ENCODE measurements at regions not wholly inside any gene's neighbourhood (a gene's known extent, or its start where the extent isn't known, plus 50 kb on each side); places are given as distances from the start of the nearest gene placed in this dataset.
A peak's percentile ranks its signal among the peaks of the same experiment; 100 is the strongest.

GRCh38 chr21:39036581-39036980, 146.7 kb downstream of the PSMG1 start:
- Mint-ChIP-seq H3K9me3 (no peaks in the 10 kb centered on the region), H3K27ac (no peak overlapping the region), H3K4me3 (no peak overlapping the region)

GRCh38 chr21:39034590-39035536, 148.4 kb downstream of the PSMG1 start:
- no peaks in the 10 kb centered on the region for H3K9me3 Mint-ChIP-seq
- H3K36me3 Mint-ChIP-seq = no peaks in the 10 kb centered on the region
- DNase-seq (ENCODE audit: low spot score in 2 of 2) (no peak), ATAC-seq (no peak)
- no peak overlapping the region for H3K4me3 Mint-ChIP-seq
- no peak overlapping the region for H3K27ac Mint-ChIP-seq
- no peaks in the 10 kb centered on the region for H3K4me1 Mint-ChIP-seq

More at GRCh38 chr21:39036581-39036980, 146.7 kb downstream of the PSMG1 start:
- no peaks in the 10 kb centered on the region for H3K4me1 Mint-ChIP-seq
- DNase-seq (ENCODE audit: low spot score in 2 of 2) (no peak), ATAC-seq (no peak)
- no peaks in the 10 kb centered on the region for H3K36me3 Mint-ChIP-seq

GRCh38 chr21:39033878-39034589, 149.2 kb downstream of the PSMG1 start:
- Mint-ChIP-seq H3K9me3 (no peaks in the 10 kb centered on the region), H3K36me3 (no peaks in the 10 kb centered on the region), H3K4me1 (no peaks in the 10 kb centered on the region), H3K4me3 (no peak overlapping the region), H3K27ac (no peak overlapping the region)
- no peak for DNase-seq (ENCODE audit: low spot score in 2 of 2)
- ATAC-seq = no peak

GRCh38 chr21:39029900-39030884, 153.1 kb downstream of the PSMG1 start:
- Mint-ChIP-seq H3K27ac (no peak overlapping the region), H3K4me3 (no peak overlapping the region), H3K36me3 (no peaks in the 10 kb centered on the region), H3K9me3 (no peaks in the 10 kb centered on the region), H3K4me1 (no peaks in the 10 kb centered on the region)
- no peak for DNase-seq (ENCODE audit: low spot score in 2 of 2)
- ATAC-seq = peak; percentile 6

- Mint-ChIP-seq H3K27ac (no peak overlapping the region), H3K36me3 (no peaks in the 10 kb centered on the region), H3K9me3 (no peaks in the 10 kb centered on the region), H3K4me1 (no peaks in the 10 kb centered on the region), H3K4me3 (no peak overlapping the region)
- no peak for ATAC-seq
- DNase-seq (ENCODE audit: low spot score in 2 of 2) = no peak
These were observed 154.0 kb downstream of the PSMG1 start for GRCh38 chr21:39029086-39029755.

- no peaks in the 10 kb centered on the region for H3K4me1 Mint-ChIP-seq
- no peak overlapping the region for H3K27ac Mint-ChIP-seq
- no peaks in the 10 kb centered on the region for H3K9me3 Mint-ChIP-seq
- DNase-seq (ENCODE audit: low spot score in 2 of 2) (no peak), ATAC-seq (no peak)
- no peaks in the 10 kb centered on the region for H3K36me3 Mint-ChIP-seq
- H3K4me3 Mint-ChIP-seq = no peak overlapping the region
These were observed 158.1 kb downstream of the PSMG1 start for GRCh38 chr21:39025198-39025597.

- ATAC-seq (no peak), DNase-seq (ENCODE audit: low spot score in 2 of 2) (no peak)
- H3K4me1 Mint-ChIP-seq = no peaks in the 10 kb centered on the region
- no peak overlapping the region for H3K27ac Mint-ChIP-seq
- H3K4me3 Mint-ChIP-seq = no peak overlapping the region
- H3K36me3 Mint-ChIP-seq = no peaks in the 10 kb centered on the region
- no peaks in the 10 kb centered on the region for H3K9me3 Mint-ChIP-seq
These were observed 158.7 kb downstream of the PSMG1 start for GRCh38 chr21:39024538-39024937.

GRCh38 chr21:39022863-39023693, 160.2 kb downstream of the PSMG1 start:
- no peak overlapping the region for H3K27ac Mint-ChIP-seq
- no peaks in the 10 kb centered on the region for H3K4me1 Mint-ChIP-seq
- H3K4me3 Mint-ChIP-seq = no peak overlapping the region
- H3K36me3 Mint-ChIP-seq = no peaks in the 10 kb centered on the region
- no peaks in the 10 kb centered on the region for H3K9me3 Mint-ChIP-seq
- DNase-seq (ENCODE audit: low spot score in 2 of 2) (no peak), ATAC-seq (no peak)

- Mint-ChIP-seq H3K9me3 (no peaks in the 10 kb centered on the region), H3K27ac (no peak overlapping the region), H3K36me3 (no peaks in the 10 kb centered on the region), H3K4me3 (no peak overlapping the region), H3K4me1 (no peaks in the 10 kb centered on the region)
- no peak for DNase-seq (ENCODE audit: low spot score in 2 of 2)
- ATAC-seq = no peak
These were observed 160.8 kb downstream of the PSMG1 start for GRCh38 chr21:39022466-39022862.

GRCh38 chr21:39022035-39022434, 161.2 kb downstream of the PSMG1 start:
- no peaks in the 10 kb centered on the region for H3K4me1 Mint-ChIP-seq
- H3K27ac Mint-ChIP-seq = no peak overlapping the region
- no peaks in the 10 kb centered on the region for H3K9me3 Mint-ChIP-seq
- no peaks in the 10 kb centered on the region for H3K36me3 Mint-ChIP-seq
- no peak overlapping the region for H3K4me3 Mint-ChIP-seq
- no peak for ATAC-seq
- DNase-seq (ENCODE audit: low spot score in 2 of 2) = no peak

- DNase-seq (ENCODE audit: low spot score in 2 of 2) = no peak
- no peaks in the 10 kb centered on the region for H3K36me3 Mint-ChIP-seq
- no peaks in the 10 kb centered on the region for H3K9me3 Mint-ChIP-seq
- no peak overlapping the region for H3K27ac Mint-ChIP-seq
- ATAC-seq = no peak
- H3K4me1 Mint-ChIP-seq = no peaks in the 10 kb centered on the region
- no peak overlapping the region for H3K4me3 Mint-ChIP-seq
These were observed 161.8 kb downstream of the PSMG1 start for GRCh38 chr21:39021478-39021832.

GRCh38 chr21:39020751-39021477, 162.3 kb downstream of the PSMG1 start:
- Mint-ChIP-seq H3K36me3 (no peaks in the 10 kb centered on the region), H3K4me3 (no peak overlapping the region), H3K27ac (no peak overlapping the region), H3K9me3 (no peaks in the 10 kb centered on the region), H3K4me1 (no peaks in the 10 kb centered on the region)
- DNase-seq (ENCODE audit: low spot score in 2 of 2) (no peak), ATAC-seq (no peak)

GRCh38 chr21:39018730-39019129, 164.5 kb downstream of the PSMG1 start:
- Mint-ChIP-seq H3K4me1 (no peaks in the 10 kb centered on the region), H3K9me3 (no peaks in the 10 kb centered on the region), H3K36me3 (no peaks in the 10 kb centered on the region), H3K27ac (no peak overlapping the region), H3K4me3 (no peak overlapping the region)
- ATAC-seq (no peak), DNase-seq (ENCODE audit: low spot score in 2 of 2) (no peak)

All from stimulated activated effector memory CD8-positive, alpha-beta T cell treated with anti-CD3 and anti-CD28 coated beads, Interleukin-12 subunit alpha, Interleukin-12 subunit beta, amount 100 ng/mL, for 72 hours (primary cell).